ENCODE measurements at regions not wholly inside any gene's neighbourhood (a gene's known extent, or its start where the extent isn't known, plus 50 kb on each side); places are given as distances from the start of the nearest gene placed in this dataset.

DNA sequence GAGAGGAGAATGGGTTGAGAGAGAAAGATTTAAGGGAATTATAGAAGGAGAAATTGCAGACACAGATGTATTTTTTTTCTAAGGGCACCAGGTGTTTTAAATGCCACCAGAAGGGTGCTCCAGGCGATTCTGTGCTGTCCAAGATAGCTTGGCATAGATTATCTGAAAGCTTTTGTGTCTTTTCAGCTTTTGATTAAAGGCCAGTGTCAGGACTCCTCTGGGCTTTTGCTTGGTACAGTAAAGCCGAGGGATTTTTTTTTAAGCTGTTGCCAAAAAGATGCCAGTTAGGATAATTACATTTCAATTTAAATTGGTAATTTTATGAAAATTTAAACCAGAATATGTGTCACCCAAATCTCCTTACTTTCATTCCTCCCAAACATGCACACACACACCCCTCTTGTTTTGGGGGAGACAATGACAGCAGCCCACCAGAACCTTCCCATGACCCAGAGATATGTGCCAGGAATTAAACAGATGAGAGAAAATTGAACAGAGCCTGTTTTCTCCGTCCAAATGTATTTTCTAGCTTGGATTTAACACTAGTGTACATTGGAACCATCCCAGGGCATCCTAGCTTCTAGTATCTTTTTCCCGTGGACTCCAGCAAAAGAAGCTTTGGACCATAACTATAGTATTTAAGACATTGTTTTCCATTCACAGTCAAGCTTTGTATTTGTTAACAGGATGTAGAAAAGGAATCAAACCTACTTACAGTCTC is 670.7 kb upstream of the CXADR start:
- no peak overlapping the region for H3K4me3 ChIP-seq (ENCODE audit: low read depth, poor library complexity, severe bottlenecking)
- whole genome bisulfite sequencing, 2 donors = 29 to 32% methylated on average over 4 of the region's 4 CpGs
- intact Hi-C loops (cut with DNase I; ENCODE audit: low total_unique reads) = no loop called here
- no peak for DNase-seq (ENCODE audit: low spot score in 2 of 2)
- TF ChIP-seq, protein P1, sequence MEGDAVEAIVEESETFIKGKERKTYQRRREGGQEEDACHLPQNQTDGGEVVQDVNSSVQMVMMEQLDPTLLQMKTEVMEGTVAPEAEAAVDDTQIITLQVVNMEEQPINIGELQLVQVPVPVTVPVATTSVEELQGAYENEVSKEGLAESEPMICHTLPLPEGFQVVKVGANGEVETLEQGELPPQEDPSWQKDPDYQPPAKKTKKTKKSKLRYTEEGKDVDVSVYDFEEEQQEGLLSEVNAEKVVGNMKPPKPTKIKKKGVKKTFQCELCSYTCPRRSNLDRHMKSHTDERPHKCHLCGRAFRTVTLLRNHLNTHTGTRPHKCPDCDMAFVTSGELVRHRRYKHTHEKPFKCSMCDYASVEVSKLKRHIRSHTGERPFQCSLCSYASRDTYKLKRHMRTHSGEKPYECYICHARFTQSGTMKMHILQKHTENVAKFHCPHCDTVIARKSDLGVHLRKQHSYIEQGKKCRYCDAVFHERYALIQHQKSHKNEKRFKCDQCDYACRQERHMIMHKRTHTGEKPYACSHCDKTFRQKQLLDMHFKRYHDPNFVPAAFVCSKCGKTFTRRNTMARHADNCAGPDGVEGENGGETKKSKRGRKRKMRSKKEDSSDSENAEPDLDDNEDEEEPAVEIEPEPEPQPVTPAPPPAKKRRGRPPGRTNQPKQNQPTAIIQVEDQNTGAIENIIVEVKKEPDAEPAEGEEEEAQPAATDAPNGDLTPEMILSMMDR (IDR thresholded peaks at IDR 0.05) = no peak
- TF ChIP-seq POLR2A (IDR thresholded peaks at IDR 0.05) = no peak

GRCh38 chr21:16842696-16843035 is 670.2 kb upstream of the CXADR start:
- intact Hi-C loops (cut with DNase I; ENCODE audit: low total_unique reads) = no loop called here
- 28 to 29% methylated on average over 5 of the region's 5 CpGs for WGBS, 2 donors

GRCh38 chr21:16847211-16847610 is 665.6 kb upstream of the CXADR start:
- no peak for DNase-seq (ENCODE audit: low spot score in 2 of 2)
- TF ChIP-seq, protein P1 (IDR thresholded peaks at IDR 0.05) = no peak
- no peak for TF ChIP-seq POLR2A (IDR thresholded peaks at IDR 0.05)
- intact Hi-C loops (cut with DNase I; ENCODE audit: low total_unique reads) = no loop called here
- no peak overlapping the region for H3K4me3 ChIP-seq (ENCODE audit: low read depth, poor library complexity, severe bottlenecking)
- 90 to 91% methylated on average over 2 of the region's 2 CpGs for WGBS, 2 donors

More at GRCh38 chr21:16842696-16843035, 670.2 kb upstream of the CXADR start:
- no peak overlapping the region for H3K4me3 ChIP-seq (ENCODE audit: low read depth, poor library complexity, severe bottlenecking)
- DNase-seq (ENCODE audit: low spot score in 2 of 2) = no peak
- TF ChIP-seq, protein P1 (IDR thresholded peaks at IDR 0.05) = no peak
- TF ChIP-seq POLR2A (IDR thresholded peaks at IDR 0.05) = no peak

DNA sequence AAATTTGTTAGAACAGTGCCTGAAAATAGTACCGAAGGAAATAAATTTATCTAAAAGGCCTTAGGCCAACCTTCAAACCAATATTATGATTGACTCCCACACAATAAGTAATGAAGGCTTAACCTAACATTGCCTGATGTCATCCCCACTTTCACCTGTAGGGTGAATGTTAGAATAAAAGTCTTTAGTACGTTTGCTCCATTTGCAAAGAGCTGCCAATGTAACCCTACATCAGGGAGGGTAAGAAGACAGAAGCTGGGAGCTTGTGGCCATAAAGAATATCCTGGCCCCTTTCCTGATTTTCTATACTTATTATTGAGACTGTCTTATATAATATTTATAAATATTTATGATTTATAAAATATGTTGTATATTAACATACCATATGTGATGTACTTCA is 661.8 kb upstream of the CXADR start:
- TF ChIP-seq POLR2A (IDR thresholded peaks at IDR 0.05) = no peak
- TF ChIP-seq, protein P1 (IDR thresholded peaks at IDR 0.05) = no peak
- 68 to 89% methylated on average over 2 of the region's 2 CpGs for WGBS, 2 donors
- H3K4me3 ChIP-seq (ENCODE audit: low read depth, poor library complexity, severe bottlenecking) = no peak overlapping the region

DNA sequence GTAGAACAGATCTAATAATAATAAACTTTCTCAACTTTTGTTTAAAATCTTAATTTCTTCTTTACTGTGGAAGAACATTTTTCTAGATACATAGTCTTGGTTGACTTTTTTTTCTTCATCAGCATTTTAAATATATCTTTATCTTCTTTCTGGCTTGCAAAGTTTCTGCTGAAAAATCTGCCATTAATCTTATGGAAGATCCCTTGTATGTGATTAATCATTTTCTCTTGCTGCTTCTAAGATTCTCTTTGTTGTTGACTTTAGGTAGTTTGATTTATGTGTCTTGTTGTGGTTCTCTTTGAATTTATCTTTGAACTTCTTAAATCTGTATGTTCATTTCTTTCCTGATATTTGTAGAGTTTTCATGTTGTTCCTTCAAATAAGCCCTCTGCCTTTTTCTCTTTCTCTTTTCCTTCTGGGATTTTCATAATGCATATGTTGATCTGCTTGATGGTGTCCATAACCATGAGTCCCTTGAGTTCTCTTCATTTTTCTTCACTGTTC is 657.6 kb upstream of the CXADR start:
- H3K4me3 ChIP-seq (ENCODE audit: low read depth, poor library complexity, severe bottlenecking) = no peak overlapping the region
- DNase-seq (ENCODE audit: low spot score in 2 of 2) = no peak
- intact Hi-C loops (cut with DNase I; ENCODE audit: low total_unique reads) = no loop called here
- TF ChIP-seq POLR2A (IDR thresholded peaks at IDR 0.05) = no peak

More for the DNA sequence above, 661.8 kb upstream of the CXADR start:
- no peak for DNase-seq (ENCODE audit: low spot score in 2 of 2)
- intact Hi-C loops (cut with DNase I; ENCODE audit: low total_unique reads) = no loop called here

- 89 to 91% methylated on average over 1 of the region's 1 CpG for WGBS, 2 donors
- intact Hi-C loops (cut with DNase I; ENCODE audit: low total_unique reads) = no loop called here
Measured at GRCh38 chr21:16863362-16863905, 649.4 kb upstream of the CXADR start.

More at GRCh38 chr21:16863362-16863905, 649.4 kb upstream of the CXADR start:
- H3K4me3 ChIP-seq (ENCODE audit: low read depth, poor library complexity, severe bottlenecking) = no peak overlapping the region
- DNase-seq (ENCODE audit: low spot score in 2 of 2) = no peak
- TF ChIP-seq, protein P1 (IDR thresholded peaks at IDR 0.05) = no peak
- TF ChIP-seq POLR2A (IDR thresholded peaks at IDR 0.05) = no peak
